Neural crest cell (in vitro differentiated cells): ENCODE measurements at regions not wholly inside any gene's neighbourhood (a gene's known extent, or its start where the extent isn't known, plus 50 kb on each side); places are given as distances from the start of the nearest gene placed in this dataset.

Source experiments
- DNase-seq: peaks from one replicate; pipeline ENCODE4 v3.0.0; 2021; ENCODE audit warnings: low read depth, mixed read lengths, low spot score
- H3K27ac Mint-ChIP-seq: one replicate; pipeline ENCODE4 v1.8.0; 2021; ENCODE audit warnings: mild to moderate bottlenecking, mixed read lengths; ENCODE audit not compliant: unreplicated experiment
- H3K27me3 Mint-ChIP-seq: 2 replicates; pipeline ENCODE4 v1.8.0; 2021; ENCODE audit warnings: low read depth, mild to moderate bottlenecking, mixed read lengths
- H3K36me3 Mint-ChIP-seq: 2 replicates; pipeline ENCODE4 v1.8.0; 2021; ENCODE audit warnings: low read depth, mild to moderate bottlenecking, mixed read lengths
- H3K4me1 Mint-ChIP-seq: 2 replicates; pipeline ENCODE4 v1.8.0; 2021; ENCODE audit warnings: mixed read lengths
- H3K4me3 Mint-ChIP-seq: one replicate; pipeline ENCODE4 v1.8.0; 2021; ENCODE audit warnings: mild to moderate bottlenecking, mixed read lengths
- H3K9me3 Mint-ChIP-seq: 2 replicates; pipeline ENCODE4 v1.8.0; 2021; ENCODE audit warnings: mixed read lengths
- TF ChIP-seq, protein P1 (sequence below): fragments of 200-600 bp; sonication (generic); conservative IDR thresholded peaks from 2 replicates; pipeline ENCODE4 v1.5.0; 2021; ENCODE audit warnings: antibody characterized with exemption, mild to moderate bottlenecking

DNA sequence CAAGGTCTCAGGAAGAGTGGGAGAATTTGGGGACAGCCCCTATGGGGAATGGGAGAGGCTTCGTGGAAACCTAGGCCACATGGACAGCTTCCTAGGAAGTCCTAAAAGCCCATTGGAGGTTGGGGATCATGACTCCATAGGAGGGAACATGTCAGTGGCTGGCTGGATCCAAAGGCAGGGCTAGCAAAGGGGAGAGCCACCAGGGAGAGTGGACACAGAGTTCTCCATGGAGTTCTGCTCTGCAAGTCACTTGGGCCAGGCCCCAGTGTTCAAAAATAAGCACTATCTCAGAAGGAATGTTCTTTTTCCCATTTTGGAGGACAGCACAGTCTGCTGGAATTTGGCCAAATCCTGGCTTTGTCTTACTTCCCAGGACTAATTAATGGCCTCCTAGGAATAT lies 140.6 kb upstream of the RAD23B start:
- no peaks in the 10 kb centered on the region for H3K36me3 Mint-ChIP-seq
- H3K27ac Mint-ChIP-seq, result no peak overlapping the region
- no peak overlapping the region for H3K4me3 Mint-ChIP-seq
- peaks cover 27% of the 10 kb centered on the region for H3K4me1 Mint-ChIP-seq
- TF ChIP-seq, protein P1, sequence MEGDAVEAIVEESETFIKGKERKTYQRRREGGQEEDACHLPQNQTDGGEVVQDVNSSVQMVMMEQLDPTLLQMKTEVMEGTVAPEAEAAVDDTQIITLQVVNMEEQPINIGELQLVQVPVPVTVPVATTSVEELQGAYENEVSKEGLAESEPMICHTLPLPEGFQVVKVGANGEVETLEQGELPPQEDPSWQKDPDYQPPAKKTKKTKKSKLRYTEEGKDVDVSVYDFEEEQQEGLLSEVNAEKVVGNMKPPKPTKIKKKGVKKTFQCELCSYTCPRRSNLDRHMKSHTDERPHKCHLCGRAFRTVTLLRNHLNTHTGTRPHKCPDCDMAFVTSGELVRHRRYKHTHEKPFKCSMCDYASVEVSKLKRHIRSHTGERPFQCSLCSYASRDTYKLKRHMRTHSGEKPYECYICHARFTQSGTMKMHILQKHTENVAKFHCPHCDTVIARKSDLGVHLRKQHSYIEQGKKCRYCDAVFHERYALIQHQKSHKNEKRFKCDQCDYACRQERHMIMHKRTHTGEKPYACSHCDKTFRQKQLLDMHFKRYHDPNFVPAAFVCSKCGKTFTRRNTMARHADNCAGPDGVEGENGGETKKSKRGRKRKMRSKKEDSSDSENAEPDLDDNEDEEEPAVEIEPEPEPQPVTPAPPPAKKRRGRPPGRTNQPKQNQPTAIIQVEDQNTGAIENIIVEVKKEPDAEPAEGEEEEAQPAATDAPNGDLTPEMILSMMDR, result no peak
- DNase-seq, result no peak
- H3K9me3 Mint-ChIP-seq, result no peaks in the 10 kb centered on the region
- H3K27me3 Mint-ChIP-seq, result no peaks in the 10 kb centered on the region

DNA sequence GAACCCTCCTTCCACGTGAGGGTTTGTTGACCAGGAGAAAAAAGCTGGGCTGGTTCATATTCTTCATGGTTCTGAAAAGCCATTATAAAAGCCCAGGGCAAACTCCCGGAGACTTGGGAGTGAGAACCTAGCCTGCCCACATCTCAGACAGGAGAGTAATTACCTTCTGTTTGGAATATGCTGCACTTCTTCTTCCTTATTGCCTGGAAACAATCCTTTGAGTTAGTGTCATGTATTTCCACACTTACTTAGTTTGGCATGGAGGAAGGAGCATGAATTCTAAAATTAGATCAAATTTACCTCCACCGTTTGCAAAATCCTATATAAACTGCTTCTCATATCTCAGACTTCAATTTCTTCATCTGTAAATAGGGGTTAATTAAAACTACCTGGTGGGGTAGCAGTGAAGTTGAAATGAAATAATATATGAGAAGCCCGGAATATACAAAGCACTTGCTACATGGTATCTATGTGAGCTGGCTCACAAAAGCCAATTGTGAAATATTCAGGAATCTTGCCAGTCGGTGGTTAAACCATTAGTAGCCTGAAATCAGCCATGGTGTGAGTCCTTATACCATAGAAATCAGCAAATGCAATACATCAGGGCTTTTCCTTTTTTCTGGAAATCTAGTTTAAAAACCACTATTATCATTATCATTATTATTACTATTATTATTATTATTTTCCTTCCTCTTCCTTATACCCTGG lies 140.0 kb upstream of the RAD23B start:
- Mint-ChIP-seq H3K4me1 (peaks cover 32% of the 10 kb centered on the region), H3K36me3 (no peaks in the 10 kb centered on the region), H3K4me3 (no peak overlapping the region), H3K9me3 (no peaks in the 10 kb centered on the region), H3K27ac (no peak overlapping the region), H3K27me3 (no peaks in the 10 kb centered on the region)
- TF ChIP-seq, protein P1, result no peak
- no peak for DNase-seq

DNA sequence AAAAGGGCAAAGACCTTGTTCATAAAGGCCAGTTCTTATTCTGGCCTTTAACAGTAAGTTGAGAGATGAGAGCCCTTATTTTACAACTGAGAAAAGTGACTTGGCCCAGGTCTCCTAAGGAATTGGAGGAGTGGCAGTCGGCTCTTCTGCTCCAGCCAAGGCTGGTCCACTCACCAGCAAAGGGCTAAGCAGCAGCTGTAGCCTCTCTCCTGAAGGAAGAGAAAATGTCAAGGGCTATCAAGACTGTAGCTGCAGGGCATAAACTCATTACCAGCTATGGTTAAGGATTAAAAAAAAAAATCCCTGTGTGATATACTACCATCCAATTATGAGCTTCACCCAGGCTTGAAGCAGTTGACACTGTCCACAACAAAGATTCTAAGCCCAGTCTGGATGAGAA lies 138.6 kb upstream of the RAD23B start:
- Mint-ChIP-seq H3K9me3 (no peaks in the 10 kb centered on the region), H3K27ac (no peak overlapping the region), H3K36me3 (no peaks in the 10 kb centered on the region), H3K4me1 (peaks cover 34% of the 10 kb centered on the region), H3K27me3 (no peaks in the 10 kb centered on the region), H3K4me3 (no peak overlapping the region)
- DNase-seq, result no peak
- TF ChIP-seq, protein P1, result no peak

DNA sequence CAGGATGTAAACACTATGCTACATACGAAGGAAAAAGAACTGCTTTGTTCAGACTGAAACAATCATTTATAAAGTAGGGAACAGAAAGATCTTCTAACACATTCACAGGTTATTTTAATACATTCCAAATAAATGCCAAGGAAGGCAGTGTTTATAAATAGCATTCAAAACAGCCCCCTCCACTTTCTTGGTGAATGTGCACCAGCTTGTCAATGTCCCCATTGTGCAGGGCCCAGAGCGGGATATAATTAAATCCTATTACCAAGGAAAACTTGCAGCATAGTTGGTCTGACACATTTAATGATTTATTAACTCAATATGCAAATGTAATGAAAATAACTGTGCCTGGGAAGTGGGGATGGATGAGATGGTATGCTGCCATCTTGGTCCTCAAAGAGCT lies 135.9 kb upstream of the RAD23B start:
- Mint-ChIP-seq H3K36me3 (no peaks in the 10 kb centered on the region), H3K27me3 (no peaks in the 10 kb centered on the region)

DNA sequence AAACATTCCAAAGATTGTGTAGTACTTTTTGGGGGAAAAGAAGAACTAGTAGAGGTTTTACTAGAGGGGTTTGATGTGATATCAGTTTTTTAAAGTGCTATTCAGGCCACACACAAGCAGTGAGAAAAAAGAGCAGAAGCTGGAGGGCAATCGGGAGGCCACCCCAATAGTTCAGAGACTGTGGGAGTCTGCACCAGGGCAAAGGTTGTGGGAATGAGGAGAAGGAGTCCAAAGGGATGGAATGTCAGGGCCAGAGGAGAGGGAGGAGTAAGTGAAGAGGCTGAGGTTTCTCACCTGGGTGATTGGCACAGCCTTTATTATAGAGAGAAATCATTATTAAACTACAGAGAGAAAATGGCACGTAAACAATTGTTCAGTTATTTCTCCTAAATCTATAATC lies 134.9 kb upstream of the RAD23B start:
- Mint-ChIP-seq H3K36me3 (no peaks in the 10 kb centered on the region), H3K4me1 (peaks cover 42% of the 10 kb centered on the region), H3K4me3 (no peak overlapping the region), H3K27me3 (no peaks in the 10 kb centered on the region), H3K9me3 (peaks cover 7% of the 10 kb centered on the region), H3K27ac (peak overlapping the region; percentile 83)
- TF ChIP-seq, protein P1, result no peak
- DNase-seq, result no peak

More for the DNA sequence above, 135.9 kb upstream of the RAD23B start:
- Mint-ChIP-seq H3K4me1 (peaks cover 42% of the 10 kb centered on the region), H3K9me3 (peaks cover 7% of the 10 kb centered on the region), H3K4me3 (no peak overlapping the region), H3K27ac (no peak overlapping the region)
- DNase-seq, result no peak
- TF ChIP-seq, protein P1, result no peak
